SU-DHL-6 (cell line): ENCODE measurements at regions not wholly inside any gene's neighbourhood (a gene's known extent, or its start where the extent isn't known, plus 50 kb on each side); places are given as distances from the start of the nearest gene placed in this dataset.

Source experiments
- EZH2phosphoT487 ChIP-seq: fragments of 200-600 bp; sonication (generic), shearing (Covaris generic); conservative IDR thresholded peaks from 2 replicates; pipeline ENCODE4 v1.6.1; 2018; ENCODE audit warnings: mild to moderate bottlenecking, antibody characterized with exemption, low read length, moderate library complexity, mixed read lengths
- TF ChIP-seq, protein P1 (sequence below): fragments of 200-600 bp; sonication (generic); IDR thresholded peaks from one replicate; pipeline ENCODE4 v1.5.1; 2017; ENCODE audit warnings: antibody characterized with exemption, mild to moderate bottlenecking, low read length, moderate library complexity; ENCODE audit not compliant: insufficient read depth, poor library complexity, severe bottlenecking

DNA sequence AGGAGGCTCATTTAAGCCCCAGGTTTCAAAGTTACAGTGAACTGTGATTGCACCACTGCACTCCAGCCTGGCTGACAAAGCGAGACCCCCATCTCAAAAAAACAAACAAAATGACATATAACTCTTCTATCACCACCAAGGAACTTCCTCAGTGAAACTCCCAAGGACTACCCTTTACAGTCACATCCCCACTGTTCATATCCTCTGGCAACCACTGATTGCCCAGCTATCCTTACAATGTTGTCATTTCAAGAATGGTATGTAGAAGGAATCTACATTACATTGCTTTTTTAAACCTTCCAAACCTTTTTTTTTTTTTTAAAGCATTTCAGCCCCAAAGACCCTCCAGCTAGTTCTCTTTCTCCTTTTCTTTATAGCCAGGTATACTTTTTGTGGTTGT lies 123.1 kb upstream of the CARMIL1 start:
- TF ChIP-seq, protein P1, sequence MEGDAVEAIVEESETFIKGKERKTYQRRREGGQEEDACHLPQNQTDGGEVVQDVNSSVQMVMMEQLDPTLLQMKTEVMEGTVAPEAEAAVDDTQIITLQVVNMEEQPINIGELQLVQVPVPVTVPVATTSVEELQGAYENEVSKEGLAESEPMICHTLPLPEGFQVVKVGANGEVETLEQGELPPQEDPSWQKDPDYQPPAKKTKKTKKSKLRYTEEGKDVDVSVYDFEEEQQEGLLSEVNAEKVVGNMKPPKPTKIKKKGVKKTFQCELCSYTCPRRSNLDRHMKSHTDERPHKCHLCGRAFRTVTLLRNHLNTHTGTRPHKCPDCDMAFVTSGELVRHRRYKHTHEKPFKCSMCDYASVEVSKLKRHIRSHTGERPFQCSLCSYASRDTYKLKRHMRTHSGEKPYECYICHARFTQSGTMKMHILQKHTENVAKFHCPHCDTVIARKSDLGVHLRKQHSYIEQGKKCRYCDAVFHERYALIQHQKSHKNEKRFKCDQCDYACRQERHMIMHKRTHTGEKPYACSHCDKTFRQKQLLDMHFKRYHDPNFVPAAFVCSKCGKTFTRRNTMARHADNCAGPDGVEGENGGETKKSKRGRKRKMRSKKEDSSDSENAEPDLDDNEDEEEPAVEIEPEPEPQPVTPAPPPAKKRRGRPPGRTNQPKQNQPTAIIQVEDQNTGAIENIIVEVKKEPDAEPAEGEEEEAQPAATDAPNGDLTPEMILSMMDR = no peak
- no peak for TF ChIP-seq EZH2phosphoT487
